ENCODE measurements at regions not wholly inside any gene's neighbourhood (a gene's known extent, or its start where the extent isn't known, plus 50 kb on each side); places are given as distances from the start of the nearest gene placed in this dataset.

DNA sequence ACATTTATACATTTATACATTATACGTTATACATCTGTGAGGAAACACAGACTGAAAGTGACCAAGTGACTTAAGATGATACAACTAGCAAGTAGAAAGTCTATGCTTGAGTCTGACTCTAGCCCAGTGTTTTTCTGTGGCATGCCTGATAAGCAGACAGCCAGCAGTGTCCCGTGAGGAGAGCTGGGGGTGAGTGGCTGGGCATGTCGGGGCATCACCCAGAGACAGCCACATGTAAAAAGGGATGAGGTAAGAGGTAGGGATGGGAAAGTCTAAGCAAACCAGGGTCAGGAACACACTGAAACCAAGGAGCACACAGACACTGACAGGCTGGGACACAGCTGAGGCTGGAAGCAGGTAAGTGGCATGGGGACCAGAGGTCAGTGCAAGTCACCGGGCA, 333.2 kb downstream of the FOXO1 start:
- DNase-seq = no peak
- H3K4me3 Mint-ChIP-seq (ENCODE audit: low read depth, unreplicated experiment) = no peak overlapping the region
- H3K27me3 Mint-ChIP-seq (ENCODE audit: unreplicated experiment) = no peaks in the 10 kb centered on the region
- peak overlapping the region; percentile 42 for H3K27ac Mint-ChIP-seq (ENCODE audit: unreplicated experiment)
- H3K9me3 Mint-ChIP-seq (ENCODE audit: low read depth, unreplicated experiment) = peaks cover 6% of the 10 kb centered on the region
- peaks cover 46% of the 10 kb centered on the region for H3K4me1 Mint-ChIP-seq (ENCODE audit: low read depth, unreplicated experiment)
- TF ChIP-seq CTCF (IDR thresholded peaks at IDR 0.05; ENCODE audit: unreplicated experiment) = no peak
- CTCF ChIA-PET = no interaction called here
- H3K36me3 Mint-ChIP-seq (ENCODE audit: insufficient read depth, unreplicated experiment) = peaks cover 11% of the 10 kb centered on the region
- intact Hi-C loops (cut with micrococcal nuclease; ENCODE audit: unreplicated experiment) = loop anchor here (5.0 to 10.0 kb wide), 2 partner anchors 266 to 388 kb away; no protein-coding TSS in a partner anchor
- BruUV-seq (replicated peaks) = no TSS peak

DNA sequence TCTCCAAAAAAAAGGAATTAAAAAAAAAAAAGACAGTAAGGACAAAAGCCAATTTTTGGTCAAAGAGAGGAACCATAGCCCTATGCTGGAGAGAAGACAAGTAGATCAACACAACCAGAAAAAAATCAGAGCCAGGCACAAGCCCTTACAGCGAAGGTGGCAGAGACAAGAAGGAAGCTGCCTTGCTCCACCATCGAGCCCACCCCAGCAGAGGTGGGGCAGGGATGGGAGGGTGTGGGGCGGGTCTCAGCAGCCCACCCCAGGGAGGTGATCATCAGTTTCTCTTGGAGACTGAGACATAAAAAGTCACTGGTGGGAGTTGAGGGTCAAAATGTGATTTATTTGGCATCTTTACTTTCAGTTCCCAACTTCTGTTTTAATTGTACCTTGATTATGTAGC, 332.4 kb downstream of the FOXO1 start:
- CTCF ChIA-PET = no interaction called here
- DNase-seq = no peak
- no peaks in the 10 kb centered on the region for H3K27me3 Mint-ChIP-seq (ENCODE audit: unreplicated experiment)
- no peak for TF ChIP-seq CTCF (IDR thresholded peaks at IDR 0.05; ENCODE audit: unreplicated experiment)
- no peak overlapping the region for H3K4me3 Mint-ChIP-seq (ENCODE audit: low read depth, unreplicated experiment)
- H3K4me1 Mint-ChIP-seq (ENCODE audit: low read depth, unreplicated experiment) = peaks cover 46% of the 10 kb centered on the region
- no TSS peak for BruUV-seq (replicated peaks)
- peaks cover 6% of the 10 kb centered on the region for H3K9me3 Mint-ChIP-seq (ENCODE audit: low read depth, unreplicated experiment)
- H3K27ac Mint-ChIP-seq (ENCODE audit: unreplicated experiment) = peak overlapping the region; percentile 42
- peaks cover 11% of the 10 kb centered on the region for H3K36me3 Mint-ChIP-seq (ENCODE audit: insufficient read depth, unreplicated experiment)
- intact Hi-C loops (cut with micrococcal nuclease; ENCODE audit: unreplicated experiment) = loop anchor here (5.0 to 10.0 kb wide), 2 partner anchors 267 to 389 kb away; no protein-coding TSS in a partner anchor

GRCh38 chr13:40334616-40335015, 331.8 kb downstream of the FOXO1 start:
- TF ChIP-seq CTCF (IDR thresholded peaks at IDR 0.05; ENCODE audit: unreplicated experiment) = no peak
- Mint-ChIP-seq H3K27ac (ENCODE audit: unreplicated experiment) (no peak overlapping the region), H3K9me3 (ENCODE audit: low read depth, unreplicated experiment) (peaks cover 6% of the 10 kb centered on the region), H3K36me3 (ENCODE audit: insufficient read depth, unreplicated experiment) (peaks cover 11% of the 10 kb centered on the region), H3K4me1 (ENCODE audit: low read depth, unreplicated experiment) (peaks cover 46% of the 10 kb centered on the region), H3K4me3 (ENCODE audit: low read depth, unreplicated experiment) (no peak overlapping the region), H3K27me3 (ENCODE audit: unreplicated experiment) (no peaks in the 10 kb centered on the region)
- CTCF ChIA-PET = no interaction called here
- no peak for DNase-seq
- no TSS peak for BruUV-seq (replicated peaks)
- intact Hi-C loops (cut with micrococcal nuclease; ENCODE audit: unreplicated experiment) = loop anchor here (5.0 to 10.0 kb wide), 2 partner anchors 267 to 390 kb away; no protein-coding TSS in a partner anchor

GRCh38 chr13:40336228-40337221, 329.9 kb downstream of the FOXO1 start:
- intact Hi-C loops (cut with micrococcal nuclease; ENCODE audit: unreplicated experiment) = loop anchor here (10.0 kb wide), 1 partner anchor 392 kb away; no protein-coding TSS in a partner anchor

More at GRCh38 chr13:40336228-40337221, 329.9 kb downstream of the FOXO1 start:
- H3K4me3 Mint-ChIP-seq (ENCODE audit: low read depth, unreplicated experiment) = no peak overlapping the region
- CTCF ChIA-PET = no interaction called here
- no peak for TF ChIP-seq CTCF (IDR thresholded peaks at IDR 0.05; ENCODE audit: unreplicated experiment)
- DNase-seq = peak; percentile 30
- peaks cover 28% of the 10 kb centered on the region for H3K4me1 Mint-ChIP-seq (ENCODE audit: low read depth, unreplicated experiment)
- H3K27ac Mint-ChIP-seq (ENCODE audit: unreplicated experiment) = no peak overlapping the region
- peaks cover 5% of the 10 kb centered on the region for H3K36me3 Mint-ChIP-seq (ENCODE audit: insufficient read depth, unreplicated experiment)
- no TSS peak for BruUV-seq (replicated peaks)
- no peaks in the 10 kb centered on the region for H3K27me3 Mint-ChIP-seq (ENCODE audit: unreplicated experiment)
- peaks cover 3% of the 10 kb centered on the region for H3K9me3 Mint-ChIP-seq (ENCODE audit: low read depth, unreplicated experiment)

All from Calu3 (cell line).